HepG2 (cell line): ENCODE measurements at regions not wholly inside any gene's neighbourhood (a gene's known extent, or its start where the extent isn't known, plus 50 kb on each side); places are given as distances from the start of the nearest gene placed in this dataset.

ENCODE experiments used
- ATAC-seq: fragments of 200-7000 bp; cut with Tn5 transposase; 3 replicates; pipeline ENCODE4 v1.9.1; 2020; ENCODE audit warnings: mild to moderate bottlenecking, moderate library complexity
- BruUV-seq: library from RNA; stranded (reverse); fragments of 400-500 nt; replicated peaks from 2 replicates; lab custom pipeline; 2021; lab: Mats Ljungman, UMichigan
- CTCF ChIA-PET: fragments of 300-600 bp; formaldehyde crosslinking; extraction: SDS; loops from one replicate; lab custom pipeline; 2021; ENCODE audit warnings: low total read pairs, inconsistent platforms, low intra/inter-chr PET ratio; lab: Yijun Ruan, JAX
- POLR2A ChIA-PET: fragments of 350-600 bp; sonication (Branson Sonifier 250); formaldehyde crosslinking; loops from one replicate; lab custom pipeline; 2020; ENCODE audit warnings: antibody characterized with exemption, inconsistent platforms; lab: Yijun Ruan, JAX
- DNase-seq: peaks from one replicate; pipeline ENCODE4 v3.0.0-alpha.2; 2015; ENCODE audit warnings: low spot score
- FAIRE-seq: peaks from 3 replicates; lab custom pipeline; 2011; peaks lifted over from hg19 to GRCh38; lab: Jason Lieb, UNC
- H2AFZ ChIP-seq: one replicate; pipeline ENCODE4 v1.6.1; 2011; ENCODE audit warnings: low read length, inconsistent platforms
- H3K27ac ChIP-seq: fragments of 300-600 bp; 3 replicates; pipeline ENCODE4 v1.8.0; 2011; ENCODE audit warnings: mixed run types, mild to moderate bottlenecking, mixed read lengths, low read length, inconsistent platforms; ENCODE audit not compliant: insufficient read depth; ENCODE audit errors: extremely low read length
- H3K27me3 ChIP-seq, 2 experiments: fragments of 200-600 bp in 1 of 2; 2 replicates in 1 of 2; 3 replicates in 1 of 2; pipeline versions ENCODE4 v1.6.0 to v1.8.0; 2011; ENCODE audit warnings: low read length in 2 of 2, mild to moderate bottlenecking in 2 of 2, moderate library complexity in 2 of 2, inconsistent platforms in 1 of 2; ENCODE audit not compliant: insufficient read depth in 2 of 2, control insufficient read depth in 1 of 2
- H3K36me3 ChIP-seq, 2 experiments: fragments of 200-600 bp in 1 of 2; replicated peaks in 1 of 2; 2 replicates in 1 of 2; 3 replicates in 1 of 2; pipeline versions ENCODE4 v1.5.1 to v1.8.0; 2011; ENCODE audit warnings: low read length in 2 of 2, inconsistent platforms in 1 of 2; ENCODE audit not compliant: insufficient read depth in 2 of 2, control insufficient read depth in 1 of 2
- H3K4me1 ChIP-seq: 2 replicates; pipeline ENCODE4 v1.5.1; 2012; ENCODE audit warnings: low read length, inconsistent platforms; ENCODE audit not compliant: insufficient read depth
- H3K4me2 ChIP-seq: 2 replicates; pipeline ENCODE4 v1.6.0; 2011; ENCODE audit warnings: low read depth, low read length, inconsistent platforms
- H3K4me3 ChIP-seq, 3 experiments: fragments of 200-600 bp in 1 of 3; sonication (generic), shearing (Covaris generic) in 1 of 3; replicated peaks in 1 of 3; 2 replicates each; pipeline ENCODE4 v1.5.1; 2011 to 2016; ENCODE audit warnings: low read length in 3 of 3, inconsistent platforms in 2 of 3, low read depth in 2 of 3, mild to moderate bottlenecking in 2 of 3, control low read depth in 1 of 3, mixed read lengths in 1 of 3; ENCODE audit not compliant: insufficient read depth in 1 of 3
- H3K79me2 ChIP-seq: one replicate; pipeline ENCODE4 v1.6.1; 2011; ENCODE audit warnings: low read length, inconsistent platforms; ENCODE audit not compliant: insufficient read depth
- H3K9ac ChIP-seq: 2 replicates; pipeline ENCODE4 v1.6.0; 2011; ENCODE audit warnings: mild to moderate bottlenecking, low read depth, low read length, inconsistent platforms; ENCODE audit not compliant: insufficient read depth
- H3K9me3 ChIP-seq: 2 replicates; pipeline ENCODE4 v1.5.1; 2012; ENCODE audit warnings: mild to moderate bottlenecking, low read length
- H4K20me1 ChIP-seq: 2 replicates; pipeline ENCODE4 v1.6.0; 2011; ENCODE audit warnings: inconsistent platforms, mild to moderate bottlenecking, low read length, moderate library complexity; ENCODE audit not compliant: insufficient read depth
- EEA1 ChIP-seq: sonication (generic); formaldehyde crosslinking; IDR thresholded peaks from 2 replicates; pipeline ENCODE4 v1.5.1; 2020; ENCODE audit warnings: mild to moderate bottlenecking, missing genetic modification reagents, borderline replicate concordance
- GTF2F1 ChIP-seq: fragments of 150-350 bp; IDR thresholded peaks from 2 replicates; pipeline ENCODE4 v1.6.1; 2014; ENCODE audit warnings: low read length
- HHEX ChIP-seq: IDR thresholded peaks from 2 replicates; pipeline ENCODE4 v1.6.1; 2016; ENCODE audit warnings: control low read depth
- KLF6 ChIP-seq: IDR thresholded peaks from 2 replicates; pipeline ENCODE4 v1.8.0; 2016; ENCODE audit warnings: missing biosample characterization, missing genetic modification reagents
- NR2F6 ChIP-seq, 2 experiments: IDR thresholded peaks; 2 replicates each; pipeline ENCODE4 v1.6.1; 2016; ENCODE audit warnings: antibody characterized with exemption in 1 of 2, mild to moderate bottlenecking in 1 of 2
- NR3C1 ChIP-seq: sonication (generic); formaldehyde crosslinking; IDR thresholded peaks from 2 replicates; pipeline ENCODE4 v1.4.0; 2020; ENCODE audit warnings: missing genetic modification reagents
- PTBP1 ChIP-seq: fragments of 200-400 bp; formaldehyde crosslinking; IDR thresholded peaks from 2 replicates; pipeline ENCODE4 v1.6.1; 2018; ENCODE audit warnings: low read length, low read depth; ENCODE audit not compliant: poor library complexity, severe bottlenecking
- RORA ChIP-seq: sonication (generic); formaldehyde crosslinking; IDR thresholded peaks from 2 replicates; pipeline ENCODE4 v1.5.0; 2020; ENCODE audit warnings: mild to moderate bottlenecking, missing genetic modification reagents, moderate library complexity
- RXRB ChIP-seq: IDR thresholded peaks from 2 replicates; pipeline ENCODE4 v1.6.1; 2016; ENCODE audit warnings: borderline replicate concordance, missing genetic modification reagents, missing compliant biosample characterization
- SMYD3 ChIP-seq: sonication (generic); formaldehyde crosslinking; IDR thresholded peaks from 2 replicates; pipeline ENCODE4 v1.8.1; 2023; ENCODE audit warnings: mild to moderate bottlenecking, missing genetic modification reagents
- SP4 ChIP-seq: sonication (generic); formaldehyde crosslinking; IDR thresholded peaks from 2 replicates; pipeline ENCODE4 v1.8.1; 2023; ENCODE audit warnings: mild to moderate bottlenecking, missing genetic modification reagents
- TSC22D2 ChIP-seq: sonication (generic); formaldehyde crosslinking; IDR thresholded peaks from 2 replicates; pipeline ENCODE4 v1.5.1; 2020; ENCODE audit warnings: missing genetic modification reagents, mild to moderate bottlenecking, borderline replicate concordance
- ZNF101 ChIP-seq: sonication (generic); formaldehyde crosslinking; IDR thresholded peaks from 2 replicates; pipeline ENCODE4 v1.4.0; 2020; ENCODE audit warnings: mild to moderate bottlenecking, low read depth, missing genetic modification reagents, borderline replicate concordance
- ZNF234 ChIP-seq: sonication (generic); formaldehyde crosslinking; conservative IDR thresholded peaks from 2 replicates; pipeline ENCODE4 v1.5.1; 2020; ENCODE audit warnings: mild to moderate bottlenecking, missing genetic modification reagents
- ZNF337 ChIP-seq: sonication (generic); formaldehyde crosslinking; IDR thresholded peaks from 2 replicates; pipeline ENCODE4 v1.5.1; 2020; ENCODE audit warnings: missing genetic modification reagents, low read depth, mild to moderate bottlenecking, borderline replicate concordance
- ZNF780A ChIP-seq: sonication (generic); formaldehyde crosslinking; IDR thresholded peaks from 2 replicates; pipeline ENCODE4 v1.8.0; 2022; ENCODE audit warnings: mild to moderate bottlenecking, missing genetic modification reagents, moderate library complexity
- WGBS: methylation state at CpG from one replicate; pipeline ENCODE4 v1.1.6; 2017; ENCODE audit warnings: low lambda C conversion rate; 5-methylcytosine and 5-hydroxymethylcytosine counted together
- in situ Hi-C: cut with HindIII; loops from 2 replicates; pipeline ENCODE4 v1.10.0; 2017; ENCODE audit warnings: low pct_unique_long_range_greater_than_20kb; ENCODE audit not compliant: extremely low pct_ligation_motif_present
- intact Hi-C: fragments of 100-400 bp; cut with micrococcal nuclease; formaldehyde crosslinking; loops from one replicate; pipeline ENCODE4 v1.10.0; 2022; ENCODE audit not compliant: unreplicated experiment
- TF ChIP-seq, protein P1 (sequence below): sonication (generic); formaldehyde crosslinking; conservative IDR thresholded peaks from 2 replicates; pipeline ENCODE4 v1.8.0; 2022; ENCODE audit warnings: missing genetic modification reagents
- TF ChIP-seq, protein P2 (sequence below): sonication (generic); formaldehyde crosslinking; IDR thresholded peaks from 2 replicates; pipeline ENCODE4 v1.4.0; 2020; ENCODE audit warnings: low read depth, mild to moderate bottlenecking, missing genetic modification reagents
- TF ChIP-seq, protein P3 (sequence below): sonication (generic); formaldehyde crosslinking; IDR thresholded peaks from 2 replicates; pipeline ENCODE4 v1.5.0; 2020; ENCODE audit warnings: missing genetic modification reagents

DNA sequence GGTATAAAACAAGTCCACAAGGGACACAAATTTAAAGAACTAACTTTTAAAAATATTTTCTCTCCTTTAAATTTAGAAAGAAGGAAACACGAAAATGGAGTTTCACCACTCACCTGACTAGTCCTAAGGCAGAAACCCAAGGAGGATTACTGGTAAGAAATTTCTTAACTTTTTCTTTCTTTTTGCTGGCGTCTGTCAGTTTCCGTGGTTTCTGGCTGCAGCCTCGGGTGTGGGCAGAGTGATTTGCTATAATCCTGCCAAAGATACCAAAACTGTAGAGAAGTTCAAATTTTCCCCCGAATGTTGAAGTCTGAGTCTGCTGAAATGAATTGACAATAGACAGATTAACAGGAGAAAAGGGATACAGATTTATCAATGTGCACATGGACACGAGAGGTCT lies 843.6 kb upstream of the ALCAM start:
- Histone ChIP-seq H3K4me3 (no peak overlapping the region), H3K4me2 (no peak overlapping the region), H3K4me1 (no peaks in the 10 kb centered on the region), H3K36me3 (no peaks in the 10 kb centered on the region), H3K27ac (no peak overlapping the region), H2AFZ (no peak overlapping the region), H3K9me3 (no peaks in the 10 kb centered on the region), H4K20me1 (no peaks in the 10 kb centered on the region), H3K27me3 (no peaks in the 10 kb centered on the region), H3K79me2 (no peaks in the 10 kb centered on the region), H3K9ac (no peak overlapping the region)
- intact Hi-C loops = no loop called here
- FAIRE-seq = no peak
- no peak for TF ChIP-seq ZNF234
- TF ChIP-seq SMYD3 (CRISPR knock-in tag) = no peak
- no peak for TF ChIP-seq SP4 (CRISPR knock-in tag)
- no peak for TF ChIP-seq PTBP1
- no peak for TF ChIP-seq KLF6 (CRISPR knock-in tag)
- TF ChIP-seq, protein P1, sequence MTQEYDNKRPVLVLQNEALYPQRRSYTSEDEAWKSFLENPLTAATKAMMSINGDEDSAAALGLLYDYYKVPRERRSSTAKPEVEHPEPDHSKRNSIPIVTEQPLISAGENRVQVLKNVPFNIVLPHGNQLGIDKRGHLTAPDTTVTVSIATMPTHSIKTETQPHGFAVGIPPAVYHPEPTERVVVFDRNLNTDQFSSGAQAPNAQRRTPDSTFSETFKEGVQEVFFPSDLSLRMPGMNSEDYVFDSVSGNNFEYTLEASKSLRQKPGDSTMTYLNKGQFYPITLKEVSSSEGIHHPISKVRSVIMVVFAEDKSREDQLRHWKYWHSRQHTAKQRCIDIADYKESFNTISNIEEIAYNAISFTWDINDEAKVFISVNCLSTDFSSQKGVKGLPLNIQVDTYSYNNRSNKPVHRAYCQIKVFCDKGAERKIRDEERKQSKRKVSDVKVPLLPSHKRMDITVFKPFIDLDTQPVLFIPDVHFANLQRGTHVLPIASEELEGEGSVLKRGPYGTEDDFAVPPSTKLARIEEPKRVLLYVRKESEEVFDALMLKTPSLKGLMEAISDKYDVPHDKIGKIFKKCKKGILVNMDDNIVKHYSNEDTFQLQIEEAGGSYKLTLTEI (CRISPR knock-in tag) = no peak
- TF ChIP-seq RORA (CRISPR knock-in tag) = no peak
- TF ChIP-seq, protein P2, sequence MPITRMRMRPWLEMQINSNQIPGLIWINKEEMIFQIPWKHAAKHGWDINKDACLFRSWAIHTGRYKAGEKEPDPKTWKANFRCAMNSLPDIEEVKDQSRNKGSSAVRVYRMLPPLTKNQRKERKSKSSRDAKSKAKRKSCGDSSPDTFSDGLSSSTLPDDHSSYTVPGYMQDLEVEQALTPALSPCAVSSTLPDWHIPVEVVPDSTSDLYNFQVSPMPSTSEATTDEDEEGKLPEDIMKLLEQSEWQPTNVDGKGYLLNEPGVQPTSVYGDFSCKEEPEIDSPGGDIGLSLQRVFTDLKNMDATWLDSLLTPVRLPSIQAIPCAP (CRISPR knock-in tag) = no peak
- TF ChIP-seq, protein P3, sequence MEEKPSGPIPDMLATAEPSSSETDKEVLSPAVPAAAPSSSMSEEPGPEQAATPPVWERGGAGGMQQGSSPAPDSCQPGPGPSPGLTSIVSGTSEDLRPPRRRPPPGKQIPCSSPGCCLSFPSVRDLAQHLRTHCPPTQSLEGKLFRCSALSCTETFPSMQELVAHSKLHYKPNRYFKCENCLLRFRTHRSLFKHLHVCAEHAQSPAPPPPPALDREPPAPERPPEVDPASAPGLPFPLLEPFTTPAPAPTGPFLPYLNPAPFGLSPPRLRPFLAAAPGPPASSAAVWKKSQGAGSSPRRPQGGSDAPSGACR (CRISPR knock-in tag) = no peak
- no peak for TF ChIP-seq NR3C1 (CRISPR knock-in tag)
- TF ChIP-seq RXRB = no peak
- no peak for TF ChIP-seq ZNF101
- no peak for TF ChIP-seq HHEX (CRISPR knock-in tag)
- TF ChIP-seq ZNF337 (CRISPR knock-in tag) = no peak
- no peak for TF ChIP-seq NR2F6 (IDR thresholded peaks at IDR 0.05)
- no peak for TF ChIP-seq NR2F6 (CRISPR knock-in tag; IDR thresholded peaks at IDR 0.05)
- no peak for TF ChIP-seq GTF2F1
- no peak for TF ChIP-seq TSC22D2 (CRISPR knock-in tag)
- no peak for TF ChIP-seq EEA1
- no peak for TF ChIP-seq ZNF780A (CRISPR knock-in tag)
- no peak for ATAC-seq
- ChIA-PET POLR2A (no interaction called here), CTCF (no interaction called here)
- in situ Hi-C loops = no loop called here
- WGBS = under 1% methylated on average over 6 of the region's 6 CpGs
- DNase-seq = no peak
- no TSS peak for BruUV-seq
